C4-2B (cell line): ENCODE measurements at regions not wholly inside any gene's neighbourhood (a gene's known extent, or its start where the extent isn't known, plus 50 kb on each side); places are given as distances from the start of the nearest gene placed in this dataset.

ENCODE experiments used
- H3K27ac ChIP-seq: fragments of 450-650 bp; 2 replicates; pipeline ENCODE4 v1.5.1; 2017
- ZFX ChIP-seq: fragments of 450-650 bp; IDR thresholded peaks from 2 replicates; pipeline ENCODE4 v1.6.1; 2017
- TF ChIP-seq, protein P1 (sequence below): fragments of 450-650 bp; conservative IDR thresholded peaks from 2 replicates; pipeline ENCODE4 v1.5.1; 2017; ENCODE audit warnings: mild to moderate bottlenecking

DNA sequence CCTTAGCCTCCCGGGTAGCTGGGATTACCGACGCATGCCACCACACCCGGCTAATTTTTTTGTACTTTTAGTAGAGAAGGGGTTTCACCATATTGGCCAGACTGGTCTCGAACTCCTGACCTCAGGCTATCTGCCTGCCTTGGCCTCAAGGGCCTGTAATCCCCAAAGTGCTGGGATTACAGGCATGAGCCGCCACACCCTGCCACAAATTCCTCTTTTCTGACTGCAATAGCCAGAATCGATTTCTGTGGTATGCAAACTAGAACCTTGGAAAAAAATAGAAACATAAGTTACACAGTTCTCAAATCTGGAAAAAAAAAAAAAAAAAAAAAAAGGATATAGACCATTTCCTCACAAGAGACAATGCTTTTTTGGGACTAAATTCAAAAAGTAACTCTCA lies 184.6 kb upstream of the EGLN3 start:
- TF ChIP-seq ZFX = no peak
- TF ChIP-seq, protein P1, sequence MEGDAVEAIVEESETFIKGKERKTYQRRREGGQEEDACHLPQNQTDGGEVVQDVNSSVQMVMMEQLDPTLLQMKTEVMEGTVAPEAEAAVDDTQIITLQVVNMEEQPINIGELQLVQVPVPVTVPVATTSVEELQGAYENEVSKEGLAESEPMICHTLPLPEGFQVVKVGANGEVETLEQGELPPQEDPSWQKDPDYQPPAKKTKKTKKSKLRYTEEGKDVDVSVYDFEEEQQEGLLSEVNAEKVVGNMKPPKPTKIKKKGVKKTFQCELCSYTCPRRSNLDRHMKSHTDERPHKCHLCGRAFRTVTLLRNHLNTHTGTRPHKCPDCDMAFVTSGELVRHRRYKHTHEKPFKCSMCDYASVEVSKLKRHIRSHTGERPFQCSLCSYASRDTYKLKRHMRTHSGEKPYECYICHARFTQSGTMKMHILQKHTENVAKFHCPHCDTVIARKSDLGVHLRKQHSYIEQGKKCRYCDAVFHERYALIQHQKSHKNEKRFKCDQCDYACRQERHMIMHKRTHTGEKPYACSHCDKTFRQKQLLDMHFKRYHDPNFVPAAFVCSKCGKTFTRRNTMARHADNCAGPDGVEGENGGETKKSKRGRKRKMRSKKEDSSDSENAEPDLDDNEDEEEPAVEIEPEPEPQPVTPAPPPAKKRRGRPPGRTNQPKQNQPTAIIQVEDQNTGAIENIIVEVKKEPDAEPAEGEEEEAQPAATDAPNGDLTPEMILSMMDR = no peak
- H3K27ac ChIP-seq = no peak overlapping the region

DNA sequence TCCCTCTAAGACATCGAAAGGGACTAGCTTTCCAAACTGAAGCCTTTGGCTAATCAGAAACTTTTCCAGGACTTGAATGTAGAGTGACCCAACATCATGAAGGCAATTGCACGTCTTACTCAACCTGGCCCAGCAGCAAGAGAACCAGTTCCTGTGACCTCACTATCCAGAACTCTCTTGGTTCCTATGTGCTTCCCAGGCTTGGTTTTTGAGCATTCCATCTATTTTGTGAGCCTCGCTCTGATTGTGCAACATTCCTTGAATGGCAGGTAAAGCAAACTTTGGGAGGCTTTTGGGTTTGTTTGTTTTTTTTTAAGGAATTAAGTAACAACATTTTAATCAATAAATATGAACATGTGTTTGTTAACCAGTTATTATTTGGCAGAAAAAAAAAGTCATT lies 183.6 kb upstream of the EGLN3 start:
- H3K27ac ChIP-seq = no peak overlapping the region
- TF ChIP-seq ZFX = no peak
- TF ChIP-seq, protein P1 = no peak

DNA sequence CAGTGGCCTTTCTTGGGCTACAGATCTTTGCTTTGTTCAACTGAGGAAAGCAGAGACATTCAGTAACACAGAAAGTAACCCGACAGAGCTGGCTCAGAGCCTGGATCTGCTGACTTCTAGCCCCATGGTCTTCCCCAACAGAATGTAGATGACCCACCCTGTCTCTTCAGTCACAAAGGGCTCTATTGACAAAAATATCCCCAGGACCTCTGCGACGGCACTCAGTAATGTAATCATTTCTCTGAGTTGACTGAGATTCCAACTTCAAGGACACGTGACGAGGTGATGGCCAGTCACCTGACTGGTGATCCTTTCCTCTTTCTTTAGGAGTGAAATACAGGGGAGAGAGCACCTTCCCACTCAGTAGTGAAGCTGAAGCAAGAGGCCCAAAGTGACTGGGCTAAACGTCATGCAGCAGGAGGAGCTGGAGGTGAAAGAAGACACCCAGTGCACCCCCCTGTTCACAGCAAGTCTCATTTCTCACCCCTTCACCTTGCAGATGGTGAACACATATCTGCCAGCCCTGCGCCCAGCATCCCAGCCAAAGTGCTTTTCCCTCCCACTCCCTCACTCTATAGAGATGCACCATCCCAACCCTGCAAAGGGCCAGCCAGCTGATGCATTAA lies 179.2 kb upstream of the EGLN3 start:
- TF ChIP-seq, protein P1 = no peak
- TF ChIP-seq ZFX = no peak
- no peak overlapping the region for H3K27ac ChIP-seq

DNA sequence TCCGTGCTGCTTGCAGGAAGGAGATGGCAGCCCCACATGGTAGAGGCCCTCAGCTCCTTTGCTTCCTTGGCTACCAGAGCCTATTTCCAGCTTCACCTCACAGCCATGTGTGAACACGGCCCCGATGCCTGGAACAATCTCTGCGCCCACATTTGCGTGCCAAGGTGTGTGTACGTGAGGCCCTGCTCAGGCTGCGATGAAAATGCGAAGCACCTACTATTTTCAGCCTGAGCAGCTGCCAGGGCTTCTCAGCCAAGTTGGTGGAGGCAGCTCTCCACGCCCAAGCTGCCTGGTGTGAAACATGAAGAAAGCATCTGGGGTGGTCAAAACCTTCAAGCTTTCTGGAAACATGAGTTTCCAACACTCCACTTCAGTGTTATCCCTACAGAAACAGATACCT lies 177.8 kb upstream of the EGLN3 start:
- no peak overlapping the region for H3K27ac ChIP-seq
- TF ChIP-seq, protein P1 = no peak
- TF ChIP-seq ZFX = no peak

DNA sequence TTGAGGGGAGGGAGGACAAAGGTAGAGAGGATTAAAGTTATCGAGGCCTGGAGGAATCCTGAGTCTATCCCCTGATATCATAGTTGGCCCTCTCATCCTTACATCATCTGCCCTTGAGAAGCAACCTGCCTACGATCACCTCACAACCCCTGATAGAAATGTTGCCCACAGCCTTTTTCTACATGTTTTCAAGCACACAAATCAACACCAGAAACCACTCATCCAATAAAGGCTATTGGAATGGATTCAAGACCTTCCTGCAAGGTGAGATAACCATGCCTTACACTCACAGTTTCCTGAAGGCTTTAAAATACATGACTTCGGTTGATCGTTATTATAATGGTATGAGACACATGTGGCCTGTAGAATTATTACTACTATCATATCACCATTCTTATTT lies 175.7 kb upstream of the EGLN3 start:
- H3K27ac ChIP-seq = no peak overlapping the region
- TF ChIP-seq ZFX = no peak
- TF ChIP-seq, protein P1 = no peak

DNA sequence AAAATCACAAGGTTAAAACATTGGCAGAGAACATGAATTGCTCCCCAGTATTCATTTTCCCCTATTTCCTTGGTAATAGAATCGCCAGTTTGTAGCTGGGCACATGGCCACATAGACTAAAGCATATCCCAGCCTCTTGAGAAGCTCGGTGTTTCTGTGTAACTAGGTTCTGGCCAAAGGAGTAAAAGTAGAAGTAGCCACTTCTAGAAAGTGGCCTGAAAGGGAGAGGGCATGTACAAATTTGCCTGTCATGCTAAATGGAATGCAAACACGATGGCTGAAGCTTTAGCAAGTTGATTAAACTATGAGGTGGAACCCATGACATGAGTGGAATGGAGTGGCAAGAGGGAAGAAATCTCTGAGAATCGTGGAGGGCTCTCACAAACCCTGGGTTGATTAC lies 173.7 kb upstream of the EGLN3 start:
- H3K27ac ChIP-seq = no peak overlapping the region
- TF ChIP-seq, protein P1 = no peak
- no peak for TF ChIP-seq ZFX

DNA sequence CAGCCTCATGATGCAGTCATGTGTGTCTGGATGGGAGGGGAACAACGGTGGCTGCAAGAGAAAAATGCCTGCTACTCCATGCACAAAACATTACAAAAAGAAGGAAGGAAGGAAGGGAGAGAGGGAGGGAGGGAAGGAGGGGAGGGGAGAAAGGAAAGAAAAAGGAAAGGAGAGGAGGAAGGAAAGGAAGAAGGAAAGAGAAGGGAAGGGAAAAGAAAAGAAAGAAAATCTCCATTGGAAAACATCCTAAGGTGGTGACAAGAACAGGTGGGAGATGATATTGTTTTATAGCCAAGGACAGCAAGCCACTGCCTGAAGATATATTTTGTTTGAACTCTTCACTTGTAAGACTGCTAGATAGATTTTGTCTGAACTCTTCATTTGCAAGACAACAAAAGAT lies 171.8 kb upstream of the EGLN3 start:
- TF ChIP-seq, protein P1 = no peak
- no peak for TF ChIP-seq ZFX
- no peak overlapping the region for H3K27ac ChIP-seq
